22Rv1 (cell line): ENCODE measurements at regions not wholly inside any gene's neighbourhood (a gene's known extent, or its start where the extent isn't known, plus 50 kb on each side); places are given as distances from the start of the nearest gene placed in this dataset.

Experiments used
- H3K27ac ChIP-seq: fragments of 450-650 bp; 2 replicates; pipeline ENCODE4 v1.5.1; 2017
- ZFX ChIP-seq: fragments of 450-650 bp; IDR thresholded peaks from 2 replicates; pipeline ENCODE4 v1.6.1; 2017; ENCODE audit warnings: antibody characterized with exemption, borderline replicate concordance
- TF ChIP-seq, protein P1 (sequence below): fragments of 450-650 bp; IDR thresholded peaks from 2 replicates; pipeline ENCODE4 v1.5.1; 2017; ENCODE audit warnings: mild to moderate bottlenecking

DNA sequence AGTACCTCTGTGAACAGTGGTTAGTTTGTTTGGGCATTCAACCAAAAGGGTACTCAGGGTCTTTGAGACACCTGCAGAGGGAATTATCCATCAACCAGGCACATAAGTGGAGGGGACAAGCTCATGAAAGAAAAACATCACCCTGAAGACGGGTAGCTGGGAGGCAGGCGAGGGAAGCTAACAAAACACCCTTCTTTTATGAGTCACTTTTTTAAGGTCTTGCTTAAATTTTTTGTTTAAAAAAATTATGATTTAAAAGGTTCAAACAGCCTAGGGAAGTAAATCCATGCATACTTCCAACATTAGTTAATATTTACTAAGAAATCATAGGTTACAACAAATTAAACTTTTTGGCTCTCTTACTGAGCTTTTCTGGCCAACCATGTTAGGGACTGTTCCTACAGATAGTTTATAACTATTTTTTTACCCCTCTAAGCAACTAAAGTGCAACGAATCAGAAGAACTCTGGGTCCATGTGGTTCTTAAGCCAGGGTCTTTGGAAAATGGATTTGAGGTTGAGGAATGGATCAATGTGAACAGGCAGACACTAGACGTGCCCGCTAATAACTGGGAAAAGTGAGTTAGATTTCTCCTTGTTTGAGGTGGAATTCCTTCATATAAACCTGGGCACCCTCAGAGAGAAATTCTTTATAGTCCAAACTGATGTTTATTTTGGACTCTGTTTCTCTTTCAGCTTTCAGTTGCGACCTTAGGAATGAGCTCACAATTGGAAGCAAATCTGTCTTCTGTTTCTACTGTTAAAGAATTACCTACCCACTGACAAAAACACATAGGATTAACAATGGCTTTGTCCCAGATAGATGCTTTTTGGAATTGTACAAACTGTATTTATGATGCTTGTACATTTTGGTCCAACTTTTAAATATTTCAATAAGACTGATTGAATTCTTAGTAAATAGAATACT lies 123.0 kb downstream of the LYPLAL1 start:
- H3K27ac ChIP-seq, result no peak overlapping the region
- no peak for TF ChIP-seq ZFX
- TF ChIP-seq, protein P1, sequence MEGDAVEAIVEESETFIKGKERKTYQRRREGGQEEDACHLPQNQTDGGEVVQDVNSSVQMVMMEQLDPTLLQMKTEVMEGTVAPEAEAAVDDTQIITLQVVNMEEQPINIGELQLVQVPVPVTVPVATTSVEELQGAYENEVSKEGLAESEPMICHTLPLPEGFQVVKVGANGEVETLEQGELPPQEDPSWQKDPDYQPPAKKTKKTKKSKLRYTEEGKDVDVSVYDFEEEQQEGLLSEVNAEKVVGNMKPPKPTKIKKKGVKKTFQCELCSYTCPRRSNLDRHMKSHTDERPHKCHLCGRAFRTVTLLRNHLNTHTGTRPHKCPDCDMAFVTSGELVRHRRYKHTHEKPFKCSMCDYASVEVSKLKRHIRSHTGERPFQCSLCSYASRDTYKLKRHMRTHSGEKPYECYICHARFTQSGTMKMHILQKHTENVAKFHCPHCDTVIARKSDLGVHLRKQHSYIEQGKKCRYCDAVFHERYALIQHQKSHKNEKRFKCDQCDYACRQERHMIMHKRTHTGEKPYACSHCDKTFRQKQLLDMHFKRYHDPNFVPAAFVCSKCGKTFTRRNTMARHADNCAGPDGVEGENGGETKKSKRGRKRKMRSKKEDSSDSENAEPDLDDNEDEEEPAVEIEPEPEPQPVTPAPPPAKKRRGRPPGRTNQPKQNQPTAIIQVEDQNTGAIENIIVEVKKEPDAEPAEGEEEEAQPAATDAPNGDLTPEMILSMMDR, result no peak

DNA sequence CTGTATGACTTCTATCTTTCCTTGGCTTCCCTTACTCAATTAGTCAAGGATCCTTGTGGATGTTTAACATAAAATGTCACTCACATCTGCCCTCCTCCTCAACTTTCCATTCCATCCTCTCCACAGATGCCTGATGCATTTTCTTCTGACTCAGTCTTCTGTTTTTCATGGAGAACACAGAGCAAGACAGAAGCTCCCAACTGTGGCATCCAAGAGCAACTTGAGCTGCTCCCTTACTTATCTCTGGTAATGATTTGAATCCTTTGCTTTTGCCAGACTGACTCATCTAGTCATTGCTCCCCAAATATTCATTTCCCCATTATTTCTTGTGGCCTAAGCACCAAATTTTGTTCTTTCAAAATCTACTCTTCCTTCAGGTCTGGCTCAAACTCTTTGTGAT lies 120.6 kb downstream of the LYPLAL1 start:
- no peak overlapping the region for H3K27ac ChIP-seq
- TF ChIP-seq, protein P1, result no peak
- TF ChIP-seq ZFX, result no peak

DNA sequence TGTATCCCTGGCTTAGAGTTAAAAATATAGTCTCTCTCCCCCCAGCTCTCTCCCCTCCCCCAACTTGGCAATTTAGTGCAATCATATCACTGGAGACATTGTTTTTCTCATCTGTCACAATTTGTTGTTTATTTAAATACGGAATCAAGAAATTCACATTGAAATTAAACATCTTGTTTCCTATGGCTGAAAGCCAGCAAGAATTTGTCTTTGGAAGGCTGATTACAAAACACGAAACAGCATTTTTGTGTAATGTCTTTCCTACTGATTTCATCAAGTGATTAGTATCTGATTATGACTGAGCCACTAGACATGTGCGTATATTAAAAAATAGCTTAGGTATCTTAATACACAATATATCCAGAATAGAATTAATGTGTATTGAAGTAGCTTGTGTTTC lies 119.7 kb downstream of the LYPLAL1 start:
- TF ChIP-seq, protein P1, result no peak
- TF ChIP-seq ZFX, result no peak
- H3K27ac ChIP-seq, result no peak overlapping the region

DNA sequence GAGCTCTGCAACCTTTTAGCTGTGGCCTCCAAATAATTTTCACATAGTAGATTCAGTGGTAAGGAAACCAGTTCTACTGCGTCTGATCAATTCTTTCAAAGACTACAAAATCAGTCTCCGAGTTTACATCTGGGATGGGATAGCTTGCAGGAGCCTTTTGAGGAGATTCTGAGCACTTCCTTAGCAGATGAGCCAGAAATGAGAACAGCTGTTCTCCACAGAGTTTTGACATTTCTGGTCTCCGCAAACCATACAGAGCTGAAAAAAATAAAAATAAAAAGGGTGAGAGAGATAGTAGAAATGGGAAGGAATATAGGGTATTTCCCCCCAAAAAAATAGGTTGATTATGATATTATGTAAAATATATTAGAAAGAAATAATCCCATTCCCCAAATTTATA lies 119.3 kb downstream of the LYPLAL1 start:
- no peak overlapping the region for H3K27ac ChIP-seq
- no peak for TF ChIP-seq ZFX
- TF ChIP-seq, protein P1, result no peak

DNA sequence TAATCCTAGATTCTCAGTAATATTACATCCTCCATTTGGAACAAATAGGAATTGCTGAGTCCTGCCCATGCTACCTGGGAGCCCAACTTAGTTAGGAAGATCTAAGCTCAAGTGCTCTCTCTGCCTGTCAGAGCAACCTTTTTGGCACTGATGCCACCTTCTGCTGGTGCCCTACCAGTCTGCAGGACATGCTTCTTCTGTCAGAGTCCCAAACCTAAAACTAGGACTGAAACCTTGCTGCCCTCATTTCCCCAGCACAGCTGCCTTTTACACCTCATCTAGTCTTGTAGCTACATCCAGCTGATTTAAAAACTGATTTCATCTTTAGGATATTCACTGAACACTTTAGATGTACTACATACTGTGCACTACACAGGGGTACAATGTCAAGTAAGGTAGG lies 118.7 kb downstream of the LYPLAL1 start:
- no peak overlapping the region for H3K27ac ChIP-seq
- TF ChIP-seq ZFX, result no peak
- TF ChIP-seq, protein P1, result no peak

DNA sequence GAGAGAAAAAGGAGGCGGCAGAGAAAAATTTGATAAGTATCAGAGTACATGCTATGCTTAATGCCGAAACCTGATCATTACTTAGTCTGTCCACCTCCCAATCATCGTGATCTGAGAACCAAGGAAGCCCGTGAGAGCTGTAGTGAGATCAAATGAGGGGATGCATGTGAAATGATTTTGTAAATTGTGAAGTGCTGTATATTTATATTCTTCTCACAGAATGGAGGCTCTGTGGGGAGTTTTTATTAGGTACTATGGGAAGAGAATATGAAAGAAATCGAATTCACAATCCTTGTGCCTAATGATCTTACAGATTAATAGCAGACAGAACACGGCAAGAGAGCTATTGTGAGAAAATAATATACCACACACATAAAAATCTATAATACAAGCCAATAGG lies 115.5 kb downstream of the LYPLAL1 start:
- H3K27ac ChIP-seq, result no peak overlapping the region
- TF ChIP-seq, protein P1, result no peak
- TF ChIP-seq ZFX, result no peak

DNA sequence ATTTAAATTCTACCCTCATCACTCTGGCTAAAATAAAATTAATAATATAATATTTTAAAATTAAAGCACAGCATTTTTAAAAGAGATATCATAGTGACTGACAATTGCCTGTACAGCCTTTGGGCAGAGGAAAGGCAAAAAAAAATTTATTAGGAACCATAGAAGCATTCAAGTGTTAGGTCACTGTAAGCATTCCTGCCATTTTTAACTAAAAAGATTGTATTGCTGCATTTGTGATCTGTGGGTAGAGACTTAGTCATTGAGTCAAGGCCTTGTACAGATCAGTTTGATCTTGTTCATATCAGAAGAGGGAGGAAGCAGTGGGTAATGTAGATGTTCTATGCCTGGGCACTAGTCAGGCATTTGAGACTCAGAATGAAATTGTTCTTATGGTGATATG lies 109.9 kb downstream of the LYPLAL1 start:
- no peak overlapping the region for H3K27ac ChIP-seq
- TF ChIP-seq, protein P1, result no peak
- TF ChIP-seq ZFX, result no peak
